SKM-1 (cell line): ENCODE measurements at regions not wholly inside any gene's neighbourhood (a gene's known extent, or its start where the extent isn't known, plus 50 kb on each side); places are given as distances from the start of the nearest gene placed in this dataset.
"Not testable (repeated sequence)": the region's sequence is repeated elsewhere in the genome, so short reads cannot be mapped to it uniquely, and the experiment has no call there.

Experiments used
- DNase-seq: peaks from one replicate; lab custom pipeline; 2025; ENCODE audit not compliant: unreplicated experiment; lab: John Stamatoyannopoulos, UW

DNA sequence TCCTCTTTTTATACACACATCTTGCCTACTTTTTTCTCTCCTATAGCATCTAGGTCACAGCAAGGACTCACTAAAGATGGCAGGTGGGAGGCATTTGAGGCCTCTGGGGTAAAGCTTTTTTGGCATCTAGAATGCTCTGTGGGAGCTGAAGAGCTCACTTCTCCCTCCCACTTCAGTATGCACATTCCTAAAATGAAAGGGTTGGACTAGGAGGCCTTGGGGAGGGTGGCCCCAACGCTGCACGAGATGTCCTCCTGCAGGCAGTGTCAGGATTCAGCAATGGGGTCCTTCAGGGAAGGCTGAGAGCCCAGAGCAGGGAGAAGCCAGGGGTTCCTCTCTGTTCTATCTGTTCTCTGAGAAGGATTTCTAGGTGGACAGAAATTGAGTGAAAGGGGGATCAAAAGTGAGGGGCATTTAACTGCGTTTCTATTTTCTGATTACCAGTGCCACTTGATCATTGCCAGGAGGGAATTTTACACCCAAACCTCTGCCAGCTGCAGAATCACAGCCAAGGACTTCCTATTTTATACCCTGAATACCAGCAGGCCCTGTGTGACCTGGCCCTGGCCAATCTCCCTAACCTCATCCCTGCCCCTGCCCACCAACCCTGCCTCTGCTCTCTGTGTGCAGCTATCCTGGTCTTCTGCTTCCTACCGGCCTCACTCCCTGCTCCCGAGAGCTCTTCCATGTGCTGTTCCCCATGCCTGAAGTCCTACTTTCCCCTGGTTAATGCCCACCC lies 186.2 kb downstream of the CYP26B1 start:
- no peak for DNase-seq

DNA sequence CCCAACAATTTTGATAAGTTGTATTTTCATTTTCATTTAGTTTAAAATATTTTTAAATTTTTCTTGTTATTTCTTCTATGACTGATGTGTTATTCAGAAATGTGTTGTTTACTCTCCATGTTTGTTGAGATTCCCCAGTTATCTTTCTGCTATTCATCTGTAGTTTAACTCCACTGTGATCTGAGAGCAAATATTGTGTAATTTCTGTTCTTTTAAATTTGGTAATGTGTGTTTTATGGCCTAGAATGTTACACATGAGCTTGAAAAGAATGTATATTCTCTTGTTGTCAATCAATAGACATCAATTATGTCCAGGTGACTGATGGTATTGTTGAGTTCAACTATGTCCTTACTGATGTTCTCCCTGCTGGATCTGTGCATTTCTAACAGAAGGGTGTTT lies 188.2 kb downstream of the CYP26B1 start:
- DNase-seq = no peak

DNA sequence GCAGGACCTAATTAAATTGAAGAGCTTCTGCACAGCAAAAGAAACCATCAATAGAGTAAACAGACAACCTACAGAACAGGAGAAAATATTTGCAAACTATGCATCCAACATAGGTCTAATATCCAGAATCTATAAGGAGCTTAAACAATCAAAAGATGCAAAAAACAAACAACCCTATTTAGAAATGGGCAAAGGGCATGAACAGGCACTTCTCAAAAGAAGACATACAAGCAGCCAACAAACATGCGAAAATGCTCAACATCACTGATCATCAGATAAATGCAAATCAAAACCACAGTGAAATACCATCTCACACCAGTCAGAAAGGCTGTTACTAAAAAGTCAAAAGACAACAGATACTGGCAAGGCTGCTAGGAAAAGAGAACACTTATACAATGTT lies 189.2 kb downstream of the CYP26B1 start:
- not testable (repeated sequence) for DNase-seq

DNA sequence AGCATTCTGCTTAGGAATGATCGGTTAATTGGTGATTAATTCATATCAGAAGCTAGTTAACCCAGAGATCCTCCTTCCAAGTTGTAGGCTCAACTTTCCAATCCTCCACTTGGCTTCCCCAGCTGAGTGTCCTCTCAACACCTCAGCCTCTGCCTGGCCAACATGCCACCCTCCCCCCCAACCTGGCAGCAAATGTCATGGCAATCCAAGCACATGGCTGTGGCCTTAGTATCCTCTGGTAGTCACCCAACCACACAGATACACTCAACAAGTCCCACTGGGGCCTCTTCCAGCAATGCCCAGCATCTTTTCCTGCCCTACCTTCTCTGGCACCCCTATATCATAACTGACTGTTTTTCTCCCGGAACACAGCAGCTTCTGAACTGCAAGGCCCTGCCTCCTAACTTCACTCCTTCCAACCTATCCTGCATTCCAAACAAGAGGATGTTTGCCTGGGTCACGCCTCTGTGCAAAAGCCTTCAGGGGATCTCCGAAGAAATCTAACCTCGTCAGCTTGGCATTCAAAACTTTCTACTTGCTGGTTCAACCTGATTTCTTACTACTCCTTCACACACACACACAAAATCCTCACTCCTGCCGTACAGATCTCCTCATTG lies 195.0 kb downstream of the CYP26B1 start:
- DNase-seq = no peak

DNA sequence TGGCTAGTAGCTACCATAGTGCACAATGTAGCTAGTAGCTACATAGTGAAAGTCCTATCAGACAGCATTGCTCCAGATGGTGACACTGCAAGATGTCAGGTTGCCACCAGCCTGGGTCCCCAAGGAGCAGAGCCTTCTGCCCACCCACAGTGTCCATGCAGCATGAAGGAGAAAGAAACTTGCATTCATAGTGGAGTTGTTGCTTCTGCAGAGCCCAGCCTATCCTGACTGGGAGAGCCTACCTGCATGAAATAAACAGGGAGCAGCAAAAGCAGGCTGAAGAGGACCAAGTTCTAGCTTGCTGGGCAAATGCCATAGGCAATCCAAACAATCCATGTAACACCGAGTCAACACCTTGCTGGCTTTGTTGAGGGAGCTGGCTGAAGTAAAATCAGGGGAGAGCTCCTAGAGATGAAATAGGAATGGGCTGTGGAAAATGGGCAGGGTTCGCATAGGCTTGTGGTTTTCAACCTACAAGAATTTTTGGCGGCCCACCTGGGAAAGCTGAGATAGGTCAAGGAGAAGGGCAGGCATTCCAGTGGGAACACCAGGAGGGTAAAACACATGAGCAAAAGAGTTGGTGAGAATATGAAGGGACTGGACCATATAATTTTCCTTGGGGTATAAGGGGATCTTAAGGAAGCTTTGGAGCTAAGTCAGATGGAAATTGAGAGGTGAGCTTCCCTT lies 195.8 kb downstream of the CYP26B1 start:
- DNase-seq = no peak

DNA sequence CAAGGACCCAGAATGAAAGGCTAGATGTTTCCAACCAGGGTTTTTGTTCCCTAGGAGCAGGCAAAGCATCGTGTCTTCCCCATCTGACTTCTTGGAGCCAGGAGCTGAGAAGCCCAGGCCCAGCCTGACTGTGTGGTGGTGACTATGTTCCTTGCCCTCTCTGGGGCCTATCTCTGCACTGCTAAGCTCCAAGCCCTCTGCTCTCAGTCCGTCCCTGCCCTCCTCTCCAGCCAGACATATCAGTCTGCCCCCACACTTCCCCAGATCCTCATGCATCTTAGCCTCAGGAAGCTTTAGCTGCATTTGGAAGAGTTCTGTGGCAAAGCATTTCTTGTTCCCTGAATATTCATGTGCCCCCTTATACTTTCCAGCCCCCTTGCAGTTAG lies 196.6 kb downstream of the CYP26B1 start:
- DNase-seq = no peak

DNA sequence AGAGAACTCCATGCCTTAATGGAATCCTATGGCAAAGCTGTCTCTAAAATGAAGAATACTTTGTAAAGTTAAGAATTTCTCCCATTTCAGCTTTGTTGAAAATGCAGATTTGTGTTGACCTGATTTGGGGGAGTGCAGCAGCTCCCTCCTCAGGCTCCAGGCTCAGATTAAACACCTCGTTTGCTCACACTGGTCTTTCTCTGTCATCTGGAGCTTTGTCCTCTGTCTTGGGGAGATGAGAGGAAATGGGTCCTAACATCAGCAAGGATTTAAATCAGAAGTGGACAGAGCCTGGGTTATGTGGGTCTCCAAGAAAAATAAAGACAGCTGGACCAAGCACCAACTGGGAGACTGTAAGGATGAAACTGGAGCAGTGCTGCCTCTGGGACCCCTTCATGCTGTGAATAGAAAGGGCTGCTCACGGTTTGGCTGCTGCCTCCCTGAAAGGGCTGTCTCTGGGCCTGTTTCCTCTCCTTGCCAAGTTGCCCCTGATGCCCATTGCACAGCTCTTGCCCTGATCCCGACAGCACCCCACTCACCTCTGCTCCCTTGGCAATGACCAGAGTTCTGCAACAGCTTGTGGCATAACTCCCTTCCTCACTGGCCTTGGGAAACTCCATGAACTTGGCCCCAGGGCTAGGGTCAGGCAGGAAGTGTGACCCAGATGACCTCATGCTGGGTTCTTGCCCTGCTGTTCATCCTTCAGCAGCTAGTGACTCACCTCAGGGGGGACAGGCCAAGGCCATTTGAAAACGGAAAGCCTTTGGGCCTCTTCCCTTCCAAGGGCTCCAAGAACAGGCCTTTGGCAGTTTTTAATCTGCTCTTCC lies 197.2 kb downstream of the CYP26B1 start:
- peak; percentile 78 for DNase-seq

DNA sequence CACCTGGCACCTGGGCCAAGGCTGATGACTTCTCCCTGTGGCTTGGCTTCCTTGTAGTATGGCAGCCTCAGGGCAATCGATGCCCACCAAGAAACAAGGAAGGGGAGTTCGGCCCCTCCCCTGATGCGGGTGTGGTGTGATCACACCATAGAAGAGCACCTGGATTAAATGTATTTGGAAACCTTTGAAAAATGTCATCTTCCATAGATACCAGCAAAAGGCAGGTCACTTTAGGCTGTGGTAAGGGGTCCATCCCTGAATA lies 198.2 kb downstream of the CYP26B1 start:
- DNase-seq = no peak

DNA sequence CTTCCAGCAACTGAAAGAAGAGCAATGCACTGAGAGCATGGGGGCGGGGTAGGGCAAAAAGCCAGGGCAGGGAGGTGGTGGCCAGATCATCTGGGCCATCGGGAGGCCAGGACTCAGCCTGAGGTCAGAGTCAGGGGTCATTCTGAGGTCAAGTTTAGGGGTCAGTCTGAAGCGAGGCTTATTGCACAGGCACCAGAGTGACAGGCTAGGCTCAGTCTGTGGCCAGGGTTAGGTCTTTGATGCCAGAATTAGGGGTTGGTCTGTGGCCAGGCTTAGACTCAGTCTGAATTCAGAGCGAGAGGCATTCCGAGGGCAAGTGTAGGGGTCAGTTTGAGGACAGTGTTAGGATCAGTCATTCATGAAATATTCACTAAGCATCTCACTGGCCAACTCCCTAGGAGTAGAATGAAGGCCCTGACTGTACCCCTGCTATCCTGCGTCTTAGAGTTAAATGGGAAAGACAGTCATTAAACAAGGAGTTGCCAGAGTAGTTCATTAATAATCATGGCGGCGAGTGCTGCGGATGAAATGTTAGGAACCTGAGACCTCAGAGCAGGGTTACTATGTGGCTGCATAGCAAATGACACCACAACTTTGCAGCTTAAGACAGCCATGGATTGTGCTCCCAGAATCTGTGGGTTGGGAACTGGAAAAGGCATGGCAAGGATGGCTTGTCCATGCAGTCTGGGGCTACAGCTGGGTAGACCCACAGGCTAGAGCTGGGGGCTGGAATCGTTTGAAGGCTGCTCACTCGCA lies 198.7 kb downstream of the CYP26B1 start:
- DNase-seq = no peak

DNA sequence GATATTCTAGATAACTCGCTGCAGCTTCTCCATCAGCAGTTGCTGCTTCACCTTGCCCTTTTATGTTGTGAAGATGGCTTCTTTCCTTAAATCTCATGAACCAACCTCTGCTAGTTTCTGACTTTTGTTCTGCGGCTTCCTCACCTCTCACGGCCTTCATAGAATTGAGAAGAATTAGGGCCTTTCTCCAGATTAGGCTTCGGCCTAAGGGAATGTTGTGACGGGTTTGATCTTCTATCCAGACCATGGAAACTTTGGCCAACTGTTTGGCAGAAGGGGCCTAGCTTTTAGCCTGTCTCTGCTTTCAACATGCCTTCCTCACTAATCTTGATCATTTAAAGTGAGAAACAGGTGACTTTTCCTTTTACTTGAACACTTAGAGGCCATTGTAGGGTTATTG lies 199.9 kb downstream of the CYP26B1 start:
- no peak for DNase-seq

DNA sequence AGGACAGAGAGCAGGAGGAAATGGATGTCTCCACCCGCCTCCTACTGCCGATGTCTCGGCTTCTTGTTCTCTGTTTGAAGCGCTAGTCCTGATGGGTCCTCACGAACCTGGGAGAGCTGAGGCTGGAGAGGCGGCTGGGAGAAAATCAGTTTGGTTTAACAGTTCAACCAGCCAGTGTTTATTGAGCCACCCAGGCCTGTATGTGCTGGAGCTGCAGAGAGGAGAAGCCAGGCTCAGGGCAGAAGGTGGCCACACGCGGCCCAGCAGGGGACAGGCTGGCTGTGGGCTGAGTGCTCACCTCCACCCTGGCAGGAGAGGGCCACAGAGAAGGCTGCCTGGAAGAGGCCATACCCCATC lies 202.1 kb downstream of the CYP26B1 start:
- no peak for DNase-seq

DNA sequence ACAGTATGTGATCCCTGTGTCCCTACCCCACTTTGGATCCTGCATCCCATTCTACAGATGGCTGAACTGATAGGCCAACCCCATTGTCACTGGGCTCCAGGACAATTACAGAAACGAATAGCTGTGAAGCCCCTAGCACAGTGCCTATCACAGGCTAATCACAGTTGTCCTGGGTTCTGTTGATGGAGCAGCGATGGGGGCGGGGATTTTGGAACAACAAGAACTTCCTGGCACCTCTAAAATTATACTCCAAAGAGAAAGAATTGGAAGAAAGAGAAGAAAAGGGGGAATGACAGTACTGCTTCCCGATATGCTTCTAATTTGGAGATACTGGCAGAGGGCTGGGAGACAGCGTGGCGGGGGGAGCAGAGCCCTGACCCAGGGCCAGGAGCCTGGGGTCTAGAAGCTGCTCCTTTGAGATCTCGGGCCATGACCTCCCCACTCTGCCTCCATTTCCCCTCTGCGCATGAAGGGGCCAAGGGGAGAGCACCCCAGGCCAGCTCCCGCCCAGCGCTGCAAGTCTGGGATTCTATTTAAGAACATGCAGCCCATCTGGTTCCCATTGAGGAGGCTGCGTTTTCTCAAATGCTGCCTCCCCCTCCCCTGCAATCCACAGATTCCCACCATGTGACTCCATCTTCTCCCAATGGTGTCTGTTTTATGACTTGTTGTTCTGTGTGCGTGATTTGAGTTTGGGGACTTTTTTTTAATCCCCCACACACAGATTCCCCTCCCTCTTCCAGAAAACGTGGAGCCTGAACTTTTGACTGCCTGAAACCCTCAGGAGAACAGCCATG lies 202.7 kb downstream of the CYP26B1 start:
- DNase-seq = no peak

DNA sequence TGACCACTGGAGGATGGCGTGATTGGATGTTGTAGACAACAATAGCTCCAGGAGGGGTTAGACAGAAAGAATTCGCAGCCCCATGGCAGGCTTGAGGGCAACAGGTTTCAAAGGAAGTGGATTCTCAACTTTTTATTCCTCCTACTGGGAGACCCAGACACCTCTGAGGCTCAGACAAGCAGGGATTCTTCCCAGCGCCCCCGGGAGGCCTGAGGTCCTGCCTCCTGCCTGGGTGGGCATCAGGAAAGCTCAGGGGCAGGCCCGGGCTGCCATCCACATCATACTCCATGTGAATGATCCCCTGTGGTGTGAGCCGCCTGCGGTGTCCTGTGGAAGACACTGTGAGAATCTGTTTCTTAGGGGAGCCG lies 203.5 kb downstream of the CYP26B1 start:
- no peak for DNase-seq

DNA sequence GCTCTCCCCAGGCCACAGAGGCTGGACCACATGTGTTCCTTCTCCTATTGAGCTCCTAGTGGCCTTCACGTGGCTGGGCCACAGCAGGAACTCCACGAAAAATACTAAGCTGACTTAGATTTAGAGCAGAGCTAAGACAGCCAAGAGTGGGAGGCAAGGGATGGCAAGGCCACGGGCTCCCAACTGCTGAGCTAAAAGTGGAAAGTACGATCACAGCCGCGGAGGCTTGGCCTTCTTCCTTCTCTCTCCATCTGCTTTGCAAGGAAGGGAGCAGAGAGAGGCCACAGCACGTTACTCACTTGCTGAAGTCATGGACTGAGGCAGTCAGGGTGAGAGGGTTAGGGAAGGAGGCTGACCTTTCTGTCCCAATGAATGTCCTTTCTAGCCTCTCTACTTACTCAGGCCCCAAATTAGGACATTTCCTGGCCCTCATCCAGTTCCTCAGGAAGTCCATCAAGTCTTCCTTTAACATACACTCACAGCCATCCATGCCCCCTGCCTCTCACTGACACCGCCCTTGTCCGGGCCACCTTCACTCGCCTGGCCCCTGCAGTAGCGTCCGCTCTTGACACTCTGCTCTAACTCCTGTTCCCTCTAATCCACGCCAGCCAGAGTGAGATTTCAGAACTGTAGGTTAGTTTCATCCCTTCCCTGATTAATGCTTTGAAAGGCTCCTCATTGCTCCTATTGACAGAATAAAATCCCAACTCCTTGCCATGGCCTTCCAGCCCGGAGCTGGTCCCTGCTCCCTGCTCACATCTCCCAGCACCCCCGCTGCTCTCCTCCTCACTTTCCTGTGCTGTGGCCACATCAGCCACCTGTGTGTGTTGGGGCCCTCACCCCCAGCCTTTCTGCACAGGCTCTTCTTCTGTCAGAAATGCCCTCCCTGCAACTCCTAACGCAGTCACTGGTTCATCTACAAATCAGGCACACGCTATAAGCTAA lies 204.2 kb downstream of the CYP26B1 start:
- no peak for DNase-seq

DNA sequence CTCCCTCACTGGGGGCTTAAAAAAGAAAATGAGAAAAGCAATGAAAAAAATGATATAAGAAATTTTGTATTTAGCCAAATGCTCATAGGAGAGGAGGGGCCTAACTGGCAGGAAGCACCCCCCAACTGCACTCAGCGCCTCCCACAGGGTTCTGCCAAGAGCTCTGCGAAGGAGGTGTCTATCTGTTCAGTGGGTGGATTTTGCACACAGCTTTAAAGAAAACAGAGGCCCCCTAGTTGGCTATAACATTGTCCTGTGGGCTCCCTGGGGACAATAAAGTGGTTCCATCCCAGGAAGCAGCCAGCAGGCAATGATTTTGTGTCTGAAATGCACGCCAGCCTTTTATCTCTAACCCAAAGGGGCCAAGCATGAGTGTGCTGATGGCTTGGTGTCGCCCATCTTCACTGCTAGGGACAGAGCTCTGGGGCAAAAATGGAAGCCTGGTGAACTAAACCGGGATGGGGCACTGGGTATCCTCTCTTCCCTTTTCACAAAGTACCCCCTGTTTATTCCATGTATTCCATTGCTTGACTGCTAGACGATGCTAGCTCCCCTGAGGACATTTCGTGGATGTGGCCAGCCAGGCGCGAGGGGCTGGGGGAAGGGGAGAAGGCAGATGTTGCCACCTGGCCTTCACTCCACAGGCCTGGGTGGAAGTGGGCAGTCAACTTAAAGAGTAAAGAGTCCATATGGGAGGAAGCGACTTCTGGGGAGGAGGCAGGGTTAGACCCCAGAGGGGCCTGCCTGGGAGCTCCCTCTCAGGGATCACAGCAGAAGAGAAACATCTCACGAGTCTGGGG lies 205.7 kb downstream of the CYP26B1 start:
- no peak for DNase-seq

DNA sequence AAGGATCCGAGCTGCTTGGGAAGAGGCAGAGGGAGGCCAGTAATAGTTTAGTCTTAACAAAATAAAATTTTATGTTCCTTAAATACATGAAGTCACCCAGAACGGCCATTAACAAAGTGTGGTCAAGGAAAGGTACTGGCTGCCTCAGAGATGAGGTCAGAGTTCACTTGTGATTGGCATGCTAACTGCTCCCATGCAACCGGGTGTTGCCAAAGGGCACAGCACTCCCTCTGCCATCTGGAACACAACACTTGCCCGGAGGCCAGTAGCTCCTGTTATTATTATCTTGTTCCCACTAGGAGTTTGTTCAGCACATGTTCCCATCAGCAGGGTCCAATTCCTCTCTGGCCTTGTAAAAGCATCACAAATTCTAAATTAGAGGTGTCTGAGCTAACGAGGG lies 207.0 kb downstream of the CYP26B1 start:
- no peak for DNase-seq

DNA sequence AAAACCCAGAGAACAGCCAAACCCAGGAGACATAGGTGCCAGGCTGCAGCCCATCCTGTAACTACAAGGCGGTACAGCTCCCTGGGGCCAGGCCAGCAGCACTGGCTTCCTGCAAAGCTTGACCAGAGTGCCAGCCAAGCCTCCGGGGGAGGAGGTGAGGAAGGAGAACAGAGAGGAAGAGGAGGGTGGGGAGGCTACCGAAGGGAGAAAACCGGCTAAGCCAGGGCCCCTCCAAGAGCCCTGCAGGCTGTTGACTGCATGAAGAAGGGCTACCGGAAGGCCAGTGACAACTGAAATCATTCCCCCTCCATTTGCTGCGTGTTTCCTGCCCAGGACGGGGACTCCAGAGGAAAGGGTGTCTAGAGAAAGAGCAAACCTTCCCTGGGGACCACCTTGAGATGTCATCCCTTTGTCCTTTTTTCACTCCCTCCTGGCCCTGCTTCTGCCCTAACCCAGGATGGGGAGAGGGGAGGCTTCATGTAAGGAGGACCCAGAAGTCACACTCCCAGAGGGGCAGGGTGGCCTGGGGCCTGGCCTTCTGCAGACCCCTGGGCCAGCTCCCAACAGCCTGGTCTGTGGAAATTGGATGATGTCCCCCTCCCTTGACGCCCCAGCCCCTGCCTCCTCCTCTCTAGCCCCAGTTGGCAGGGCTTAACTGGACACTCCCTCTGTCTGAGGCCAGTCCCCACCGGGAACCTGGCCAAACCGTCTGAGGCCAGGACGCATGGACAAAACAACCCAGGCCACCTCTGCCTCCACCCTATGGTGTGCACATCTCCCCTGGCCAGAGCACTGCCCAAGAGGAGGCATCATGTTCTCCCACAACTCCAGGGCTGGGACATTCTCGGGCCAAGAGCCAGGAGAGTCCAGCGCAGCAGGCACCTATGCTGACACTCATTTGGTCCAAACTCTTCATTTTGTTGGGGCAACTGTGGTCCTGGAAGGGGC lies 207.8 kb downstream of the CYP26B1 start:
- no peak for DNase-seq
